Stimulated activated naive B cell treated with anti-CD40 and anti-IgM and Interleukin-4, amounts not matched to agents 10 μg/mL and 1 μg/mL and 100 μg/mL, for 72 hours (primary cell): ENCODE measurements at regions not wholly inside any gene's neighbourhood (a gene's known extent, or its start where the extent isn't known, plus 50 kb on each side); places are given as distances from the start of the nearest gene placed in this dataset.
"Not testable (repeated sequence)": the region's sequence is repeated elsewhere in the genome, so short reads cannot be mapped to it uniquely, and the experiment has no call there.

Experiments
- ATAC-seq, 2 donors: fragments of 150-1000 bp; cut with Tn5 transposase; replicated peaks; 2 replicates each; pipeline ENCODE4 v1.10.0; 2021; ENCODE audit warnings: moderate library complexity in 1 of 2
- DNase-seq: peaks from one replicate; pipeline ENCODE4 v3.0.0; 2021
- H3K27ac Mint-ChIP-seq: one replicate; pipeline ENCODE4 v1.8.0; 2022; ENCODE audit warnings: mild to moderate bottlenecking, mixed read lengths
- H3K27me3 Mint-ChIP-seq, 2 donors: one replicate each; pipeline ENCODE4 v1.8.0; 2022; ENCODE audit warnings: mixed read lengths in 2 of 2
- H3K36me3 Mint-ChIP-seq, 2 donors: one replicate each; pipeline ENCODE4 v1.8.0; 2022; ENCODE audit warnings: mixed read lengths in 2 of 2, mild to moderate bottlenecking in 1 of 2
- H3K4me1 Mint-ChIP-seq, 2 donors: one replicate each; pipeline ENCODE4 v1.8.0; 2022; ENCODE audit warnings: mixed read lengths in 2 of 2, mild to moderate bottlenecking in 1 of 2
- H3K4me3 Mint-ChIP-seq, 2 donors: one replicate each; pipeline ENCODE4 v1.8.0; 2022; ENCODE audit warnings: mild to moderate bottlenecking in 2 of 2, mixed read lengths in 2 of 2, moderate library complexity in 1 of 2
- H3K9me3 Mint-ChIP-seq, 2 donors: one replicate each; pipeline ENCODE4 v1.8.0; 2022; ENCODE audit warnings: mixed read lengths in 2 of 2, mild to moderate bottlenecking in 1 of 2

DNA sequence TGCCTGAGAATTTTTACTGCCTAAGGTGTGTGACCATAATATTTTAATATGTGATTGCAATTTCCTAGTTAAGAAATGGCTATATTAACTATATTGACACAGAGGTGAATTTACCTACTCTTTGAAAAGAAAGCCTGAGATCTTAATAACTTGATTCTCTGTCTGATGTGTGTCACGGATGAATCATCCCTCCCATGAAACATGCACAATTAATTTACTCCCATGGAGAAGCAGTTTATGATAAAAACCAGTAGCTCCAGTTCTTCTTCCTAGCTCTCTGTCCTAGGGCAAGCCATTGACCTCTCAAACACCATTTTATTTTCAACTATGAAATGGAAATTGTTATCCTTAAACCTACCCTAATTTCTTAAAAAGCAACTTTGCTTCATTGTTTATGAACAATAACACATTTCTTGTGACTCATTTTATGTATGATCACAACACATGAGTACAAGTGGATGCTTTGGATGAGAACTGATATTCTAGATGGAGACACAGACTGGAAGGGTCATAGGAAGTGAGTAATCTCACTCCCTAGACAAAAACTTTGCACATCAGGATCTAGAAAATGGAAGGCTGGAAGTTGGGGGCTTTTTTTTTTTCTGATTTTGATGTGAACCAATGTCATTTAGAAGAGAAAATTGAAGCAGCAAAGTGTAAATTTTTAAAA is 438.3 kb downstream of the GPAT3 start:
- ATAC-seq (no peak), DNase-seq (no peak)
- Mint-ChIP-seq H3K4me3 (no peak overlapping the region), H3K27ac (no peak overlapping the region), H3K4me1 (no peaks in the 10 kb centered on the region), H3K27me3 (no peaks in the 10 kb centered on the region), H3K9me3 (no peaks in the 10 kb centered on the region), H3K36me3 (no peaks in the 10 kb centered on the region)

DNA sequence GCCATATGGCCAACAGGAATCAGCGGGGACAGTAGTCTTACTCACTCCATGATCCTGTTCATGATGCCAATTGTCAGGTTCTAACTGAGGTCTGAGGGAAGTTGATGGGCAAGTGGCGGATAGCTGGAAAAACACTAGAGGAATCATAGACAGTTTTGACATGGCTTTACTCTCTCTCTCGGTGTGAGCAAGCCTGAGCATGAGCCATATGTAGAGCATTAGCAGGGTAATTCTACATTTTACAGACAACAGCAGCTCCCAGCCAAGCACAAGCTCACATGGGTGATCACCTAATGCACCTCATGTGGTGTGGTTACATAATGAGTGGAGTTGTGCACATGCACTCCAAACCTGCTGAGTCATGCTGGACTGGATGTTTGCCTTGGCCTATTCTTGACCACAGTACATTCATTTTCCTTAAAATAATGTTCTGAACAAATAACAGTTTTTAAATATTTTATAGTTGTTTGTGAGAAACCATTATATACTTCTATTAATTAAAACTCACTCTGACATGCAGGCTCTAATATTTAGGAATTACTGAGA is 429.2 kb downstream of the GPAT3 start:
- no peak overlapping the region for H3K4me3 Mint-ChIP-seq
- peaks cover 0 to 3% of the 10 kb centered on the region in 2 donors for H3K36me3 Mint-ChIP-seq
- ATAC-seq = no peak
- H3K4me1 Mint-ChIP-seq = no peaks in the 10 kb centered on the region
- H3K9me3 Mint-ChIP-seq = peaks cover 8 to 12% of the 10 kb centered on the region in 2 donors
- no peak for DNase-seq
- no peak overlapping the region for H3K27ac Mint-ChIP-seq
- no peaks in the 10 kb centered on the region for H3K27me3 Mint-ChIP-seq

DNA sequence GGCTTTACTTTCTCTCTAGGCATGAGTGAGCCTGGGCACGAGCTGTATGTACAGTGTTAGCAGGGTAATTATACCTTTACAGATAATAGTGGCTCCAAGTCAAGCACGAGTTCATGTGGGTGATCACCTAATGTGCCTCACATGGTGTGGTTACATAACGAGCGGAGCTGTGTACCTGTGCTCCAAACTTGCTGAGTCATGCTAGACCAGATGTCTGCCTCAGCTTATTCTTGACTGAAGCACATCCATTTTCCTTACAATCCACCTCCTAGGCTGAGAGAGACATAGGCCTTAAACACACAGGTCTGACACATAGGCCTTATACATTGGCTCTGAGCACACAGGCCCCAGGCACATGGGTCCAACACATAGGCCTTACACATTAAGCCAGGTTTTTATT is 426.6 kb downstream of the GPAT3 start:
- no peak overlapping the region for H3K4me3 Mint-ChIP-seq
- ATAC-seq (no peak), DNase-seq (no peak)
- H3K4me1 Mint-ChIP-seq = no peaks in the 10 kb centered on the region
- no peaks in the 10 kb centered on the region for H3K27me3 Mint-ChIP-seq
- peaks cover 0 to 3% of the 10 kb centered on the region in 2 donors for H3K36me3 Mint-ChIP-seq
- peaks cover 8 to 12% of the 10 kb centered on the region in 2 donors for H3K9me3 Mint-ChIP-seq
- no peak overlapping the region for H3K27ac Mint-ChIP-seq

DNA sequence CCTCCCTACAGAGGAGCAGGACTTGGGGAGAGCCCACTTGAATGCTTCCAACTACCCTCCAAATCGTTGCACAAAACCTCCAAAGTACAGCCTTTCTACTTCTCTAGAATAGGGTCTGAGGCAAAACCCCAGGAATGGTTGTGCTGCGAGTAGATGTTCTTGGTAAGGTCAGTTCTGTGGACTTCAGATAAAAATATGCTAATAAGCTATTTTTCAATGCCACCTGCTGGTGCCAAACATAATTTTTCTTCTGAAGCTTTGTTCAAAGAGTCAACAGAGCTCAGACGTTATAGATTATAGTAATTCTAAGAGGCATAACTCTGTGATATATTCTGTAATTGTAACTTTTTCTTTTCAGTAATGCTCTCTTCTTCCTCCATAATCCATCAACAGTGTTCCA is 425.7 kb downstream of the GPAT3 start:
- Mint-ChIP-seq H3K27me3 (no peaks in the 10 kb centered on the region), H3K36me3 (no peaks in the 10 kb centered on the region)

DNA sequence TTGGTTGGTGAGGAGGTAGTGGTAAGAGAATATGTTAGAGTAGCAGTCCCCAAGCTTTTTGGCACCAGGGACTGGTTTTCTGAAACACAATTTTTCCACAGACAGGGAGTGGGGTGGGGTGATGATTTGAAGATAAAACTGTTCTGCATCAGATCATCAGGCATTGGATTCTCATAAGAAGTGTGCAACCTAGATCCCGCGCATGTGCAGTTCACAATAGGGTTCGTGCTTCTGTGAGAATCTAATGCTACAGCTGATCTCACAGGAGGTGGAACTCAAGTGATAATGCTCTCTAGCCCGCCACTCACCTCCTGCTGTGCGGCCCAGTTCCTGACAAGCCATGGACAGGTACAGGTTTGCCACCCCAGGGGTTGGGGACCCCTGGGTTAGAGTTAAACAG is 423.3 kb downstream of the GPAT3 start:
- no peak overlapping the region for H3K4me3 Mint-ChIP-seq
- no peaks in the 10 kb centered on the region for H3K27me3 Mint-ChIP-seq
- H3K9me3 Mint-ChIP-seq = peaks cover 0 to 5% of the 10 kb centered on the region in 2 donors
- H3K36me3 Mint-ChIP-seq = no peaks in the 10 kb centered on the region
- no peak overlapping the region for H3K27ac Mint-ChIP-seq
- DNase-seq (no peak), ATAC-seq (no peak)
- no peaks in the 10 kb centered on the region for H3K4me1 Mint-ChIP-seq

More for the DNA sequence above, 425.7 kb downstream of the GPAT3 start:
- Mint-ChIP-seq H3K4me3 (no peak overlapping the region), H3K4me1 (no peaks in the 10 kb centered on the region), H3K27ac (no peak overlapping the region), H3K9me3 (peaks cover 9 to 14% of the 10 kb centered on the region in 2 donors)
- DNase-seq (no peak), ATAC-seq (no peak)

DNA sequence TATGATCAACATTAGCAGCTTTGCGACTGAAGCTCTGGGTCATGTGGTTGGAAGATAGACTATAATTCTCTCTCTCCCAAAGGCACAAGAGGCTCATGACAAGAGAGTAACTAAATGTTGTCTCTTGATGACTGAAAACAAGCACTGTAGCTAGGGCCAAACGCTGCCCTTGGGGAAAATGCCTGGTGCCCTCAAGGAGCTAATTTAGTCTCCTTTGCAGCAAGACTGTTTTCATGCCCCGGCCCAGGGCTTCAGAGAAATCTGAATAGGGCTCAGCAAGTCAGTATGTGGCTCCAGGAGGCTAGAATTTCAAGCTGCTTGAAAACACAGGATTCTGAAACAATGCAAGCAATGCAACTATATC is 411.9 kb downstream of the GPAT3 start:
- ATAC-seq (no peak), DNase-seq (no peak)
- Mint-ChIP-seq H3K36me3 (no peaks in the 10 kb centered on the region), H3K27me3 (no peaks in the 10 kb centered on the region), H3K27ac (no peak overlapping the region), H3K4me3 (no peak overlapping the region), H3K4me1 (no peaks in the 10 kb centered on the region), H3K9me3 (peaks cover 0 to 3% of the 10 kb centered on the region in 2 donors)

DNA sequence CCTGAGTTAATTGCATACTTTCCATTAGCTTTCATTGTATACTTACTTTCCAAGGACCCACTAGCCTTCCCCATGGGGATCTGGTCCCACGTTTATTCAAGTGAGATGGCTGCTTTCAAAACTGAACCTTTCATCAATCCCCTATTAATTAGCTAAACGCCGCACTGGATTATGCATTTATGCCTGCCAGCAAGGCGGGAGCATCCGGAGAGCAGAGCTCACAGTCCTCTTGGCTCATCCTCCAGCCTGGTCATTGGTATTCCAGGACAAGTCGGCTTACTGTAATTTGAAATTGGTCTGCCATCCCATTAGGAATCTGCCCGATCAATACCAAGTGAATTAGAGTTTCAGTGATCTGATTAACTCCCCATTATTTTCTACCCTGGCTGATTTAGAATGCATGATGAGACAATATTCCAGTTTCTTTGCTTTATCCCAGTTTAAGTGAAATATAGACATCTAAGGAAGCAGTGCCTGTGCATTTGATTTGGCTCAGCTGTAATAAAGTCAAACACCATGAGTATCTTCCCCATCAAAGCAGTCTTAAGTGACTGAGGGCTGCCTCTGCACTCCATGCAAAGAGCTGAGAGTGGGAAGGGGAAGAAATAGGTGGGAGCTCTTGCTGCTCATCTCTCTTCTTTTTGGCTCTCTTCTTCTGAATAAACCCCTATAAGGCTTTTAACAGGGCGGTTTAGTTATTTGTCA is 411.4 kb downstream of the GPAT3 start:
- ATAC-seq (no peak), DNase-seq (no peak)
- peaks cover 0 to 4% of the 10 kb centered on the region in 2 donors for H3K9me3 Mint-ChIP-seq
- H3K27ac Mint-ChIP-seq = no peak overlapping the region
- H3K27me3 Mint-ChIP-seq = no peaks in the 10 kb centered on the region
- no peaks in the 10 kb centered on the region for H3K36me3 Mint-ChIP-seq
- H3K4me3 Mint-ChIP-seq = no peak overlapping the region
- no peaks in the 10 kb centered on the region for H3K4me1 Mint-ChIP-seq

DNA sequence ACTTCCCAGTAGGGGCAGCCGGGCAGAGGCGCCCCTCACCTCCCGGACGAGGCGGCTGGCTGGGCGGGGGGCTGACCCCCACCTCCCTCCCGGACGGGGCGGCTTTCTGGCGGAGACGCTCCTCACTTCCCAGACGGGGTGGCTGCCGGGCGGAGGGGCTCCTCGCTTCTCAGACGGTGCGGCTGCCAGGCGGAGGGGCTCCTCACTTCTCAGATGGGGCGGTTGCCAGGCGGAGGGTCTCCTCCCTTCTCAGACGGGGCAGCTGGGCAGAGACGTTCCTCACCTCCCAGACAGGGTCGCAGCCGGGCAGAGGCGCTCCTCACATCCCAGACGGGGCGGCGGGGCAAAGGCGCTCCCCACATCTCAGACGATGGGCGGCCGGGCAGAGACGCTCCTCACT is 407.8 kb downstream of the GPAT3 start:
- H3K4me3 Mint-ChIP-seq, ATAC-seq, H3K4me1 Mint-ChIP-seq, H3K36me3 Mint-ChIP-seq, H3K9me3 Mint-ChIP-seq, DNase-seq, H3K27ac Mint-ChIP-seq, H3K27me3 Mint-ChIP-seq: not testable (repeated sequence)

DNA sequence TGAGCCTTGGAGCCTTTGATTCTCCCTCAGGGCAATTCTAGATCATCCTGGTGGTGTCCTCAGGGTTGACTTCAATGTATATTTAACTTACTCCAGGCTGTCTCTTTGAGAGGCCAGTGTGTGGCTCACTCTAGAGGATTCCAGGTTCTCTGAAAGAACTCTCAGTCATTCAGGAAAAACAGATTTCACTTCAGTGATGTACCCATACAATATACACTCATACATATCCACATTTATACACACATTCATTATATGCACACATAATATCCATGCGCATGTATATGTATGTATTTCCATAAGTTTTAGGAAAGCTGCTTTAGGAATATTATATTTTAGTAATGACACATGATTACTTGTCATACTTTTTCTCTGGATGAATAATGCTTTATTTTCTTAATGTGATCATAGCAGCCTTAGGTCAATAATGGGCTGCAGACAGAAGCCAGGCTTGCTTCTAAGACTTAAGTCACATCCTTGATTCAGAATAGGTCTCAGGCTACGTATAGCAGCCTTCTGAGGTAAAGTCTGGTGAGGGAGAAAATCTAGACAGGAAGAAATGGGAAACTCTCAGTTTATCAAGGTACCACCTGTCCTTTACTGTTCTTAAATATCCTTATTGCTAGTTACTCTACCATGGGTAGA is 397.0 kb downstream of the GPAT3 start:
- no peak overlapping the region for H3K4me3 Mint-ChIP-seq
- ATAC-seq (no peak), DNase-seq (no peak)
- no peaks in the 10 kb centered on the region for H3K36me3 Mint-ChIP-seq
- no peak overlapping the region for H3K27ac Mint-ChIP-seq
- H3K27me3 Mint-ChIP-seq = no peaks in the 10 kb centered on the region
- peaks cover 0 to 1% of the 10 kb centered on the region in 2 donors for H3K9me3 Mint-ChIP-seq
- H3K4me1 Mint-ChIP-seq = no peaks in the 10 kb centered on the region

DNA sequence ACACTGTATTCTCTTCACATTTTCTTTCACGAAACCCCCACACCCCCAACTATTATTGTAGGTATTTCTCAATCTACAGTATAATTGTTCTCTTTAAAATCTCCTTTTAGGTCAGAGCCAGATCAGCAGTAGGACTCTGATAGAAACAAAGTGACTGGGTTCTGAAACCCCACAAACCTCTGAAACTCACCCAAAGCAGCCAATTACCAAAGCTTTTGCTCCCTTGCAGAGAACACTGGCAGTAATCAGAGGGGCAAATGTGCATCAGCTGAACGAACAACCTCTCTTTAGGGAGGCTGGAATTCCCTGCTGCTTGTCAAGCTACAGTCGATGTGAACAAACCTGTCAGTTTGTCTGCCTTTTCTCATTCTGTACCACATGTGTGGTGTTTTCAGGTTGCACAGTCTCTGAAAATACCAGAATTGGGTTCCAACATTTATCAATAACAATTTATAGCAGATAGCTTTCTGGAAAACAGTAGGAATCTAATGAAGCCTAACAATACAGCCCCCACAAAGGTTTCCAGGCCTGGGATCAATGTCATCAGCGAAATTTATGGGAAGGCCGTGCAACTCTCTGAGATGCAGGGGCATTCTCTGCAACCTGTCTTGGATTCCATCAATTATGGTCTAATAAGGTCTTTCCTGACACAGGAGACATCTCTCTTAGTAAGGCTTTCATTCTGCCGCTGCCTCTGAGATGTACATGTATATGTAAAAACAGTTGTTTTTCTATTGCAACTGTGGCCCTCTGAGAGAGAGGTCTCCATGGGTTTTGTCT is 395.9 kb downstream of the GPAT3 start:
- Mint-ChIP-seq H3K27me3 (no peaks in the 10 kb centered on the region), H3K4me1 (no peaks in the 10 kb centered on the region), H3K9me3 (peaks cover 0 to 1% of the 10 kb centered on the region in 2 donors), H3K27ac (no peak overlapping the region), H3K4me3 (no peak overlapping the region), H3K36me3 (no peaks in the 10 kb centered on the region)
- no peak for DNase-seq
- ATAC-seq = no peak

DNA sequence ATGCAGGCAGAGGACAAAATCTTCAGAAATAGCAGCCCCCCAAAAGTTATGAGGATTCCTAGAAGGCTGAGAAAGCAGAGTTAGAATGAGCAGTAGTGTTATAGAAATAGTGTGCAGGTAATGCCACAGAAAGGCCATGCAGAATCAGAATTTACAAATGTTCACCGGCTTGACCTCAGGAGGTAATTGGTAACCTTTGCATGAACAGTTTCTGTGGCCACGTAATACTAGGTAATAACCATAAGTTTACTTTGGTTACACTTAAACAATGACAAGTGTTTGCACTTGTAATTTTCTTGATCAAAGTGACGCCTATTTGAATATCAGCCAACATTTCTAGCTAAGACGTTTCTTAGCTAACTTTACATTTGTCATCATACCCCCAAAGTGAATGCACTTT is 393.6 kb downstream of the GPAT3 start:
- no peaks in the 10 kb centered on the region for H3K4me1 Mint-ChIP-seq
- peaks cover 0 to 1% of the 10 kb centered on the region in 2 donors for H3K9me3 Mint-ChIP-seq
- H3K4me3 Mint-ChIP-seq = no peak overlapping the region
- H3K27ac Mint-ChIP-seq = no peak overlapping the region
- DNase-seq (no peak), ATAC-seq (no peak)
- no peaks in the 10 kb centered on the region for H3K27me3 Mint-ChIP-seq
- no peaks in the 10 kb centered on the region for H3K36me3 Mint-ChIP-seq

DNA sequence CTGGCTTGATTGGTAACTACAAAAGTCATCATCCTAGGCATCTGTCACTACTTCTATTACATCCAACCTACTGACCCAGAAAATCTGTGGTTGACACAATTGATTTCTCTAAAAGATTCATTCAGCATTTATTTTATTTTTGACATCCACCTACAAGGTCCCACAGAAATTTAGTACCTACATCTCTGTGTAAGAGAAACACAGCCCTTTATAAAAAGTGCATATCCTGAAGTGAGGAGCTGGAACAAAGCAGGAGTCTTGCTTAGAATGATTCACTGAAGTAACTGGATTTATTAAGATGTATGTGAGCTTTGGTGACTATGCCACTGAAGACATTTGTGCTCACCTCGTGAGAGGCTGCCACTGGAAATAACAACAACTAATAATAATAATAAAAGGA is 391.0 kb downstream of the GPAT3 start:
- H3K36me3 Mint-ChIP-seq = no peaks in the 10 kb centered on the region
- H3K4me3 Mint-ChIP-seq = no peak overlapping the region
- H3K27ac Mint-ChIP-seq = no peak overlapping the region
- ATAC-seq (no peak), DNase-seq (no peak)
- H3K27me3 Mint-ChIP-seq = no peaks in the 10 kb centered on the region
- no peaks in the 10 kb centered on the region for H3K9me3 Mint-ChIP-seq
- no peaks in the 10 kb centered on the region for H3K4me1 Mint-ChIP-seq

DNA sequence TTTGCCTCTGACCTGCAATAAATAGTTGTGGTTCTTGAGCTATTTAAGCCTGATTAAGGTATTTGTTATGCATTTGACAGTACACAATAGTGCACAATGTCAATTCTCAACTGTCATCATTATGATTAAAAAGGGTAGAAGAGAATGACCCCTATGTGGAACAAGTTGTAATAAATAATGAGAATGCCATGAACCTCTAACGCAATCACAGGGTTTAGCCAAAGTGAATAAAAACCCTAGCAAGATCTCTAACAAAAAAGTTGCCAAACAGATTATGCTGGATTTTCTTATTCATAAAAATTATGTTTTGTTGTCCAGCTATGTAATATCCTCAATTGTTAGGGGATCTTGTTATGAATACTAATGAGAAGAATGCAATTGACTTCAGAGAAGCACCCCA is 387.4 kb downstream of the GPAT3 start:
- no peak for DNase-seq
- H3K4me3 Mint-ChIP-seq = no peak overlapping the region

DNA sequence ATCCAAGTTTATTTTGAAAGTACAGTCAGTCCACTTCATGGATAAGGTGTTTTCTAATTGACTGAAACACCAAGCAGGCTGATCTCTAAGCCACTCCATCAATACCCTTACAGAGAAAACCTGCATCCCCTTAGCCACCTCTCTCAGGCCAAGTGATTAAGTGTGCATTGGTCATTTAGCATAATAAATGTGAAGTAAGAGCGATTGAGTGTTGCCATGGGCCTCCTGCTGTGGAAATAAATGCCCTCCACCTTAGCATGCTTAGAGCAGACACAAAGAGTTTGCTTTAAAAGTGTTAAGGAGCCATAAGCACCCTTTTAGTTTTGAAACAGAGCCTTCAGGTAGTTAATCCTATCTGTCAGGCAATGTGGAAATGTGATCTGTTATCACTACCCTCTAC is 386.5 kb downstream of the GPAT3 start:
- no peaks in the 10 kb centered on the region for H3K27me3 Mint-ChIP-seq
- no peaks in the 10 kb centered on the region for H3K4me1 Mint-ChIP-seq
- H3K36me3 Mint-ChIP-seq = no peaks in the 10 kb centered on the region
- DNase-seq = no peak
- no peak overlapping the region for H3K4me3 Mint-ChIP-seq
- H3K9me3 Mint-ChIP-seq = peaks cover 0 to 2% of the 10 kb centered on the region in 2 donors
- ATAC-seq = no peak
- H3K27ac Mint-ChIP-seq = no peak overlapping the region

More for the DNA sequence above, 387.4 kb downstream of the GPAT3 start:
- no peak overlapping the region for H3K27ac Mint-ChIP-seq
- no peaks in the 10 kb centered on the region for H3K4me1 Mint-ChIP-seq
- peaks cover 0 to 2% of the 10 kb centered on the region in 2 donors for H3K9me3 Mint-ChIP-seq
- no peaks in the 10 kb centered on the region for H3K36me3 Mint-ChIP-seq
- no peaks in the 10 kb centered on the region for H3K27me3 Mint-ChIP-seq
- no peak for ATAC-seq
